CD4-positive, alpha-beta memory T cell (primary cell): ENCODE measurements at regions not wholly inside any gene's neighbourhood (a gene's known extent, or its start where the extent isn't known, plus 50 kb on each side); places are given as distances from the start of the nearest gene placed in this dataset.

ENCODE experiments used
- CTCF ChIA-PET: fragments of 350-600 bp; sonication (Branson Sonifier 250); formaldehyde crosslinking; loops from one replicate; lab custom pipeline; 2021; ENCODE audit warnings: inconsistent platforms; ENCODE audit not compliant: partially characterized antibody; lab: Charles Lee
- POLR2A ChIA-PET: fragments of 350-600 bp; sonication (Branson Sonifier 250); formaldehyde crosslinking; loops from one replicate; lab custom pipeline; 2021; ENCODE audit not compliant: partially characterized antibody; lab: Charles Lee
- DNase-seq, 5 donors: peaks; one replicate each; pipeline versions ENCODE4 v3.0.0 to v3.0.0-alpha.2; 2020 to 2022; ENCODE audit warnings: mixed read lengths in 1 of 5
- H3K27ac ChIP-seq: one replicate; pipeline ENCODE4 v1.7.0; 2013; ENCODE audit warnings: low read depth, low read length
- H3K27me3 ChIP-seq: 2 replicates; pipeline ENCODE4 v1.7.0; 2013; ENCODE audit warnings: mild to moderate bottlenecking, low read length, moderate library complexity; ENCODE audit not compliant: insufficient read depth
- H3K36me3 ChIP-seq: 2 replicates; pipeline ENCODE4 v1.7.0; 2013; ENCODE audit warnings: mild to moderate bottlenecking, low read length, moderate library complexity; ENCODE audit not compliant: insufficient read depth
- H3K4me1 ChIP-seq: 2 replicates; pipeline ENCODE4 v1.7.0; 2013; ENCODE audit warnings: mild to moderate bottlenecking, low read length, moderate library complexity; ENCODE audit not compliant: insufficient read depth
- H3K4me3 ChIP-seq, 2 donors: one replicate each; pipeline ENCODE4 v1.7.0; 2013; ENCODE audit warnings: low read length in 2 of 2, mild to moderate bottlenecking in 1 of 2
- H3K9me3 ChIP-seq, 2 donors: one replicate each; pipeline ENCODE4 v1.7.0; 2013; ENCODE audit warnings: low read length in 2 of 2, control low read depth in 1 of 2; ENCODE audit not compliant: control insufficient read depth in 1 of 2
- H3K27ac Mint-ChIP-seq, 7 donors: one replicate each; pipeline ENCODE4 v1.8.0; 2020 to 2021; ENCODE audit warnings: mixed read lengths in 7 of 7, mild to moderate bottlenecking in 6 of 7, inconsistent platforms in 3 of 7, moderate library complexity in 3 of 7
- H3K27me3 Mint-ChIP-seq, 2 donors: one replicate each; pipeline ENCODE4 v1.8.0; 2020 to 2021; ENCODE audit warnings: mixed read lengths in 2 of 2
- H3K36me3 Mint-ChIP-seq, 2 donors: one replicate each; pipeline ENCODE4 v1.8.0; 2020 to 2021; ENCODE audit warnings: mixed read lengths in 2 of 2, inconsistent platforms in 1 of 2, mild to moderate bottlenecking in 1 of 2
- H3K4me1 Mint-ChIP-seq, 4 donors: one replicate each; pipeline ENCODE4 v1.8.0; 2020 to 2021; ENCODE audit warnings: mixed read lengths in 4 of 4, mild to moderate bottlenecking in 1 of 4
- H3K4me3 Mint-ChIP-seq, 8 donors: one replicate each; pipeline ENCODE4 v1.8.0; 2020 to 2021; ENCODE audit warnings: mixed read lengths in 8 of 8, mild to moderate bottlenecking in 7 of 8, moderate library complexity in 6 of 8, inconsistent platforms in 3 of 8
- H3K9me3 Mint-ChIP-seq, 8 donors: one replicate each; pipeline ENCODE4 v1.8.0; 2020 to 2021; ENCODE audit warnings: mixed read lengths in 8 of 8, mild to moderate bottlenecking in 5 of 8, inconsistent platforms in 3 of 8, moderate library complexity in 1 of 8
- intact Hi-C: fragments of 100-400 bp; cut with micrococcal nuclease; formaldehyde crosslinking; loops from one replicate; pipeline ENCODE4 v1.15.1; 2023

DNA sequence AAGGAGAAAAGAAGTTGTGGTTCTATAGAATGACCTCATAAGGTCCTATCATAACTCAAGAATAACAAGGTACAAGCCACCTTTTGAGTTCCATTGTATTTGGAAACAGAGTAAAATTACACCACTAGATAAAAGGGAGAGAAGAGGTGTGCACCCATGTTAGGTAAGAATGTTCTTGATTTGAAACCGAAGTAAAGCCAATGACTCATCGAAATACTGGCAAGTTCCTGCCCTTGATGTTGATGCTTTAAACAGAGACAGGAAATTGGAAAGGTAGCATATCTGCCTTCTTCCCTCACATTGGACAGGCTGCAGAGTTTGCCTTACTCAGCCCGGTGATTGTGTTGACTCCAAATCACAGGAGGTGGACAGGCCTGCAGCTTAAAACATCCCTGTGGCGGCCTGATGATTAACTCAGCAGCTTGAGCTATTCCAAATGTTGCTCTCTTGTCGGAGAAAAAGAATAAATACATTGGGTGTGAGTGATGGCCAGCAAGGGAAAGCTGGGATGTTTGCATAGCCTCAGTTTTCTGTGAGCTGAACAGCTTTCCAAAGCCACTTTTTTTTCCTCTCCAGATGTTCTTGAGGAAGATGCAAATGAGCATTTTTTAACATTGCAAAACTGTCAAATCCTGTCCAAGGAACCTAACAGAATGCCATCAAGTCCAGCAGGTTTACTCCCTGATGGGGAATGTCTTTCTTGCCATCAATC is 321.1 kb downstream of the NKX6-1 start:
- Mint-ChIP-seq H3K27ac (no peak overlapping the region), H3K4me3 (no peak overlapping the region), H3K9me3 (peaks cover 0 to 4% (median 0%) of the 10 kb centered on the region in 8 donors), H3K4me1 (no peaks in the 10 kb centered on the region), H3K27me3 (peaks cover 0 to 2% of the 10 kb centered on the region in 2 donors), H3K36me3 (no peaks in the 10 kb centered on the region)
- Histone ChIP-seq H3K9me3 (no peaks in the 10 kb centered on the region), H3K4me3 (no peak overlapping the region), H3K27ac (no peak overlapping the region), H3K4me1 (no peaks in the 10 kb centered on the region), H3K36me3 (no peaks in the 10 kb centered on the region), H3K27me3 (no peaks in the 10 kb centered on the region)
- ChIA-PET POLR2A (no interaction called here), CTCF (no interaction called here)
- intact Hi-C loops = no loop called here
- DNase-seq = no peak

DNA sequence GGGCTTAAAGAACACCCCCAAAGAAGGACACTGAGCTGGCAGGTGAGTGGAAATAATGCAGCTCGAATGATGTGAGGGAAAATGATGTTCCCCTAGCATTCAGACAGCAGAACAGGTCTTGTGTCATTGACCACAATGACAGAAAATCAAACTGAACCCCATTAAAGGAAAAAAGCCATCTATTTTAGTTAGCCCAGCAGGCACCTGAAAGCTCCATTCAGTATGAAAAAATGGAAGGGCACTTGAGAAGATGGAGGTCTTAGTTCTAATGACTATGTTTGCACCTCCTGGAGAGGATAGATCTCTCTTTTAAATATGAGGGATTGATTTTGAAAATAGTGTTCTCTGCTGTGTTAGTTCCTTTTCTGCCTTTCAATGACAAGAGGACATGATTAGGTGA is 323.1 kb downstream of the NKX6-1 start:
- Mint-ChIP-seq H3K4me3 (no peak overlapping the region), H3K9me3 (peaks cover 0 to 4% (median 0%) of the 10 kb centered on the region in 8 donors), H3K4me1 (no peaks in the 10 kb centered on the region), H3K27me3 (no peaks in the 10 kb centered on the region), H3K36me3 (no peaks in the 10 kb centered on the region), H3K27ac (no peak overlapping the region)
- Histone ChIP-seq H3K27ac (no peak overlapping the region), H3K27me3 (no peaks in the 10 kb centered on the region), H3K9me3 (no peaks in the 10 kb centered on the region), H3K36me3 (no peaks in the 10 kb centered on the region), H3K4me1 (no peaks in the 10 kb centered on the region), H3K4me3 (no peak overlapping the region)
- DNase-seq = no peak
- intact Hi-C loops = no loop called here
- ChIA-PET CTCF (interaction anchor here (1.4 kb wide), 1 partner anchor 8 kb away, joined by 4 read pairs; no protein-coding TSS in a partner anchor), POLR2A (no interaction called here)

DNA sequence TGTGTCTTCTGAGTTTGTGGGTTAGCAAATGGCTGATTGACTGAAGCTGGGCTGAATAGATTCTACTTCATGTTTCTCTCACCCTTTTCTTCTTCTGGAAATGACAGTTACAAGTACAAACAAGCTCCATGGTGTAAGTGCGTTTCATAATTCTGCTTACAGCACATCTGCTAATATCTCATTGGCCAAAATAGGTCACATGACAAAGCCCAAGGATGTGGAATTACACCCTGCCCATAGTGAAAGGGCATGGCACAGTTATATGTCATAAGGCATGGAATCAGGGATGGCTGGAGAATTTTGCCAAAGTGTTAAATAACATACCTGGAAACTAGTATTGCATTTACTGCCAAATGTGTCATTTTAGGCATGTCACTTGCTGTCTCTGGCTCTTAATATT is 327.2 kb downstream of the NKX6-1 start:
- peaks cover 0 to 4% (median 0%) of the 10 kb centered on the region in 8 donors for H3K9me3 Mint-ChIP-seq
- H3K27me3 Mint-ChIP-seq = peaks cover 0 to 3% of the 10 kb centered on the region in 2 donors
- Histone ChIP-seq H3K4me3 (no peak overlapping the region), H3K4me1 (no peaks in the 10 kb centered on the region), H3K9me3 (no peaks in the 10 kb centered on the region), H3K27ac (no peak overlapping the region), H3K27me3 (no peaks in the 10 kb centered on the region), H3K36me3 (no peaks in the 10 kb centered on the region)
- H3K4me3 Mint-ChIP-seq = no peak overlapping the region
- H3K27ac Mint-ChIP-seq = no peak overlapping the region
- ChIA-PET POLR2A (no interaction called here), CTCF (no interaction called here)
- no peaks in the 10 kb centered on the region for H3K4me1 Mint-ChIP-seq
- no peaks in the 10 kb centered on the region for H3K36me3 Mint-ChIP-seq
- intact Hi-C loops = no loop called here
- no peak for DNase-seq

DNA sequence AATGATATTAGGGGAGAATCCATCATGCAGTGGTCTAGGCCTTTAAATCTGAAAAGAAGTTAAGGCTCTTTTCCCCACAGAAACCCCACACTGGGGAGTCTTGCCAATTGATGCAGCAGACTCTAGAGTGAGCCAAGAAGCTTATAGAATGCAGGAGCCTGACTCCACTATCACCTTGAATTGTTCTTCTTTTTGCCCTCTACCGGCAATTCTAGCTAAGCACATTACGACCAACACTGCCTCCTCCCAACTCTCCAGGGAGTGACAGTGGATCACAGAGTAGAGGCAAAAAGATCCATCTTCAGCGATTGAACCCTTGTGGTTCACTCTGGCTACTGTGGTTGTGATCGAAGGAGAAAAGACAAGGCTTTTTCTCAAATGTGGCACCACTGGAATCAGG is 331.5 kb downstream of the NKX6-1 start:
- intact Hi-C loops = no loop called here
- Histone ChIP-seq H3K4me1 (no peaks in the 10 kb centered on the region), H3K27ac (no peak overlapping the region), H3K27me3 (no peaks in the 10 kb centered on the region), H3K36me3 (no peaks in the 10 kb centered on the region), H3K4me3 (no peak overlapping the region), H3K9me3 (no peaks in the 10 kb centered on the region)
- ChIA-PET CTCF (interaction anchor here (1.5 kb wide), 1 partner anchor 9 kb away, joined by 4 read pairs; no protein-coding TSS in a partner anchor), POLR2A (no interaction called here)
- no peak for DNase-seq
- Mint-ChIP-seq H3K4me1 (no peaks in the 10 kb centered on the region), H3K27me3 (peaks cover 0 to 4% of the 10 kb centered on the region in 2 donors), H3K9me3 (no peaks in the 10 kb centered on the region), H3K36me3 (no peaks in the 10 kb centered on the region), H3K27ac (no peak overlapping the region), H3K4me3 (no peak overlapping the region)

DNA sequence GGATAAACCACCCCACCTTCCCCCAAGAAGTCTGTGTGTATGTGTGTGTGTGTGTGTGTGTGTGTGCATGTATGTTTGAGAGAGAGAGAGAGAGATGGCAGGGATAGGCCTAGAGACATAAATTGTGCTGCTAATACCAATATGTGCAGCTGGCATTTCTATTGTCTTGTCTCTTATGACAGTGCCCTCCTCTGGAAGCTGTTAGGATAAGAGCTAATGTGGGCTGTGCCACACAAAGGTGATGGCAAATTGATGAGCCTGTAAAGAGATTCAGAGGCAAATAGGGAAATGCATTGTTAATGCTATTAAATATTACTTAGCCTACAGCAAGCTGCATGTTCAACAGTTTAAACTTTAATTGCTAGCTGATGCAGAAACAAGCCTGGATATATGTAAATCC is 332.0 kb downstream of the NKX6-1 start:
- no peak overlapping the region for H3K27ac ChIP-seq
- Mint-ChIP-seq H3K4me3 (no peak overlapping the region), H3K27me3 (peaks cover 0 to 7% of the 10 kb centered on the region in 2 donors), H3K4me1 (no peaks in the 10 kb centered on the region), H3K36me3 (no peaks in the 10 kb centered on the region), H3K27ac (no peak overlapping the region), H3K9me3 (no peaks in the 10 kb centered on the region)
- H3K4me1 ChIP-seq = no peaks in the 10 kb centered on the region
- ChIA-PET CTCF (interaction anchor here (1.5 kb wide), 1 partner anchor 10 kb away, joined by 4 read pairs; no protein-coding TSS in a partner anchor), POLR2A (no interaction called here)
- no peak for DNase-seq
- intact Hi-C loops = no loop called here
- H3K9me3 ChIP-seq = no peaks in the 10 kb centered on the region
- no peaks in the 10 kb centered on the region for H3K27me3 ChIP-seq
- no peaks in the 10 kb centered on the region for H3K36me3 ChIP-seq
- H3K4me3 ChIP-seq = no peak overlapping the region

DNA sequence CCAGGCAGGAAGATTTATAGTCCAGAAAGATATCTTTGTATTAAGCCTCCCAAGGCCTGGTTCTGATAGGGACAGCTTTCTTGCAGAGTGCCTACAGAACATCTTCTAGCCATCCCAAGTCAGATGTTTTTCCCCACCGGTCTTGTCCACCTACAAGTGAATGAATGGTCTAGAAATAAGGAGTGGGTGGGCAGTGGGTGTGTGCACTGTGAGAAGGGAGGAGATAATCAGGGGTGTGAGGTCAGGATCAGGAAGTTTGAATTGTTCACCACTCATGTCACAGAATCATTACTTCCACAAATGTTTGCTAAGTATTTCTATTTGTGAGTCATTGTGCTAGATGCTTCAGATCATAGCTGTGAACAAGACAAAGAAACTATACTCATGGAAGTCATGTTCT is 332.6 kb downstream of the NKX6-1 start:
- no peaks in the 10 kb centered on the region for H3K36me3 Mint-ChIP-seq
- H3K9me3 Mint-ChIP-seq = no peaks in the 10 kb centered on the region
- CTCF ChIA-PET = no interaction called here
- H3K27me3 ChIP-seq = no peaks in the 10 kb centered on the region
- peaks cover 0 to 8% of the 10 kb centered on the region in 2 donors for H3K27me3 Mint-ChIP-seq
- intact Hi-C loops = no loop called here
- no peak overlapping the region for H3K4me3 ChIP-seq
- no peaks in the 10 kb centered on the region for H3K4me1 Mint-ChIP-seq
- no peaks in the 10 kb centered on the region for H3K4me1 ChIP-seq
- POLR2A ChIA-PET = no interaction called here
- H3K4me3 Mint-ChIP-seq = no peak overlapping the region
- no peaks in the 10 kb centered on the region for H3K36me3 ChIP-seq
- H3K27ac Mint-ChIP-seq = no peak overlapping the region
- H3K9me3 ChIP-seq = no peaks in the 10 kb centered on the region
- no peak for DNase-seq
- H3K27ac ChIP-seq = no peak overlapping the region

DNA sequence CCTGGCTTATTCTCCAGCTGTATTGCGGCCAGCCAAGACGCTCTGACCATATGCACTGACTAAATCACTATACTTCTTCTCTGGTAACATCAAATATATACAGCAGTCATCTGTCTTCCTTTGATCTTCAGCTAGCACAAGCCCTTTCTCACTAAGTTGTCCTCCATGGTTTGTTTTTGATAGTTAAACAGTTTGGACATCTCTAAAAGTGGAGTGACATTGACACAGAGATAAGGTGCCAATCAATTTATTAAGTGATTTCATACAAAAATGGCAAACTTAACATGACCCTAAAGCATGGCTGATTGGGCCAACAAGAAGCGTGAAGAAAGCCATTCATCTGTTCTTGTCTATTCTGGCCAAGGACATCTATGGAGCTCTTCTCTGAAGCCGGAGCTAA is 334.9 kb downstream of the NKX6-1 start:
- no peaks in the 10 kb centered on the region for H3K36me3 Mint-ChIP-seq
- POLR2A ChIA-PET = no interaction called here
- intact Hi-C loops = no loop called here

More for the DNA sequence above, 334.9 kb downstream of the NKX6-1 start:
- Mint-ChIP-seq H3K4me1 (no peaks in the 10 kb centered on the region), H3K27me3 (peaks cover 0 to 5% of the 10 kb centered on the region in 2 donors), H3K9me3 (peaks cover 0 to 2% (median 0%) of the 10 kb centered on the region in 8 donors), H3K27ac (no peak overlapping the region), H3K4me3 (no peak overlapping the region)
- CTCF ChIA-PET = no interaction called here
- Histone ChIP-seq H3K36me3 (no peaks in the 10 kb centered on the region), H3K9me3 (no peaks in the 10 kb centered on the region), H3K27me3 (no peaks in the 10 kb centered on the region), H3K4me3 (no peak overlapping the region), H3K4me1 (no peaks in the 10 kb centered on the region), H3K27ac (no peak overlapping the region)
- no peak for DNase-seq
